ENCODE measurements at regions not wholly inside any gene's neighbourhood (a gene's known extent, or its start where the extent isn't known, plus 50 kb on each side); places are given as distances from the start of the nearest gene placed in this dataset.

DNA sequence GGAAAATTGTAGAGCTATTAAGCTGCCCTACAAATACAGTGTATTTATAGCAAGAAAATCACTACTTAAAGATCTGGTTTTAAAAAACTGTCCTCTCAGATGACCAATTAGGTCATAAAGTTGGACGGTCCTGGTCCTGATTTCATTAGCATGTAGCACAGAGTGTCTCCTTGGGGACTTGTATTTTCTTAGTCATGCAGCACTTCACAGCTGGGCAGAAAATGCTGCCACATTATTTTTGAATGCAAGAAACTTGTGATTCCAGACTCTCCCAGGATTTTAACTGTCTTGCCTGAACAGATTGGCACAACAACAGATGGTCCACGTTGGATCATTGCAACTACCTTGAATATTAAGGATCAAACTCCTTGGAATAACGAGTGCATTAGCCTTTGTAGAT lies 348.1 kb upstream of the SGCD start:
- peak; percentile 1 for DNase-seq (ENCODE audit: low read depth)
- H3K4me3 ChIP-seq (ENCODE audit: control insufficient read depth, low read depth, low read length), result no peak overlapping the region
- TF ChIP-seq, protein P1, sequence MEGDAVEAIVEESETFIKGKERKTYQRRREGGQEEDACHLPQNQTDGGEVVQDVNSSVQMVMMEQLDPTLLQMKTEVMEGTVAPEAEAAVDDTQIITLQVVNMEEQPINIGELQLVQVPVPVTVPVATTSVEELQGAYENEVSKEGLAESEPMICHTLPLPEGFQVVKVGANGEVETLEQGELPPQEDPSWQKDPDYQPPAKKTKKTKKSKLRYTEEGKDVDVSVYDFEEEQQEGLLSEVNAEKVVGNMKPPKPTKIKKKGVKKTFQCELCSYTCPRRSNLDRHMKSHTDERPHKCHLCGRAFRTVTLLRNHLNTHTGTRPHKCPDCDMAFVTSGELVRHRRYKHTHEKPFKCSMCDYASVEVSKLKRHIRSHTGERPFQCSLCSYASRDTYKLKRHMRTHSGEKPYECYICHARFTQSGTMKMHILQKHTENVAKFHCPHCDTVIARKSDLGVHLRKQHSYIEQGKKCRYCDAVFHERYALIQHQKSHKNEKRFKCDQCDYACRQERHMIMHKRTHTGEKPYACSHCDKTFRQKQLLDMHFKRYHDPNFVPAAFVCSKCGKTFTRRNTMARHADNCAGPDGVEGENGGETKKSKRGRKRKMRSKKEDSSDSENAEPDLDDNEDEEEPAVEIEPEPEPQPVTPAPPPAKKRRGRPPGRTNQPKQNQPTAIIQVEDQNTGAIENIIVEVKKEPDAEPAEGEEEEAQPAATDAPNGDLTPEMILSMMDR (conservative IDR thresholded peaks at IDR 0.05; ENCODE audit: control insufficient read depth, insufficient read depth, low read depth, low read length), result no peak

DNA sequence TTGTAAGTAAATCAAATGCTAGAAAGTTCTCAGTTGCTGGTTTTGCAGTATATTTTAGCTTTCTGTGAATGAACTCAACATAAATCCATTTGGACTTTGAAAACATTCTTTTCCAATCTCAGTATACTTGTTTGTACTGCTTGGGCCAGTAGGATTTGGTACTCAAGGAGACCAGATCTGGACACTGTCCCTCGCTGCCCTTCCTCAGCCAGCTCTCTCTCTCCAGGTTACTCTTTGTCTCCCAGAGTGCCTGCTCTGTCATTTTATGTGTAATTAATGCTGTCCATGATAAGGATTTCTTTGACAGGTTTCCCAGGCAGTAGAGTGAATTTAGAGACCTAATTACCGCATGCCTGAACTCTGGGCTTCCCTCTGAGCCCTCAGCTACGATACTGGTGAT lies 344.6 kb upstream of the SGCD start:
- H3K4me3 ChIP-seq (ENCODE audit: control insufficient read depth, low read depth, low read length), result no peak overlapping the region
- TF ChIP-seq, protein P1 (conservative IDR thresholded peaks at IDR 0.05; ENCODE audit: control insufficient read depth, insufficient read depth, low read depth, low read length), result no peak
- no peak for DNase-seq (ENCODE audit: low read depth)

DNA sequence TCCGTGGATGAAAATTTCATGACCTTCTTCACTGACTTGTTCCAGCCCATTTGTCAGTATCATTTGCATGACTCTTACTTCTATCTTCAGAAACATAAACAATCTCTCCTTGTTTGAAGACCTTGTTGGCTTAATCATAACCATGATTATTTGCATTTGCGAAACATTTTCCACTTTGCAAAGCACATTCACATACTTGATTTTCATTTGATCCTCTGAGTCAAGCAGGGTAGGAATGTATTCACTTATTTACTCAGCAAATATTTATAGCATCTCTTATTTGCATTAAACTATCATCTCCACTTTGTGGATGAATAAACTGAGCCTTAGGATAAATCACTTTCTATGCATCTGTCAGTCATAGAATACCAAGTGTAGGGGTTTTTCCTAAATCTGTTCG lies 343.0 kb upstream of the SGCD start:
- peak; percentile 23 for DNase-seq (ENCODE audit: low read depth)
- H3K4me3 ChIP-seq (ENCODE audit: control insufficient read depth, low read depth, low read length), result no peak overlapping the region
- TF ChIP-seq, protein P1 (conservative IDR thresholded peaks at IDR 0.05; ENCODE audit: control insufficient read depth, insufficient read depth, low read depth, low read length), result no peak

DNA sequence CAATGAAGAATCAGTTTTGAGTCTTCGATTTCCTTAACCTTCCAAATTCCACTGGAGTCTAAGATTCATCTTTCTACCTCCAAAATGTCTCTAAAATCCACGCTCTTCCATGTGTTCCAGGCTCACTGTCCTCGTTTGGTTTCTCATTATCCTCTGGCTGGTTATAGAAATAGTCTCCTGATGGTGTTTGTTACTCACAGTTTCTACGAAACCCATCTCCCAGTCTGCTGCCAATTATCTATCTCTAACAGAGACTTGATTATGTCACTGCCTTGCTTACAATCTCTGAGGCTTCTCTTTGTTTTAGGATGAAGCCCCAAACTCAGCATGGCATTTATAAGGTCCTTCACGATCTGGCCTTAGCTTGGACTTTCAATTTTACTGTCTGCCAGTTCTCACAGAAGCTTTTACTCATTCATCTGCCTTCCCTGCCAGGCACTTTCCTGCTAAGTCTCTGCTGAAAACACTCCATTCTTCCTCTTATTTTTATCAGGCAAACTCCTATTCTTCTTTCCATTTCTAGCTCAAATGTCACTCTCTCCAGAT lies 339.6 kb upstream of the SGCD start:
- TF ChIP-seq, protein P1 (conservative IDR thresholded peaks at IDR 0.05; ENCODE audit: control insufficient read depth, insufficient read depth, low read depth, low read length), result no peak
- H3K4me3 ChIP-seq (ENCODE audit: control insufficient read depth, low read depth, low read length), result no peak overlapping the region
- no peak for DNase-seq (ENCODE audit: low read depth)

DNA sequence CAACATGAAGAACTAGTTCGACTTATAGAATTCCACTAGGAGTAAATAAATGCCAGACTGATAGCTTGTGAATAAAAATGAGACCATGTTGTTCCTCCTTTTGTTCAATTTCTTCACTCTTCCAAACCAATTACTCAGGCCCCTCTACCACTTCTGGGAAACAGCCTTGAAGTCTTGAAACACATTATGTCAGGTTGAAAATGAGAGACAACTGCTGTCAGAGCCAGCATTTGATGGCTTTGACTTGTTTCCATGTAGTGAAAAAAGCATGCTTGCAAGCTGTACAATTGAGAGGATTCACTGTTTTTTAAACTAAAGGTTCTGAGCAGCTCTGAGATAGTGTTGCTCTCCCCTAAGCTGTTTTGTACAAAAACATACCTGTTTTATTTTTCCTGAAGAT lies 337.1 kb upstream of the SGCD start:
- TF ChIP-seq, protein P1 (conservative IDR thresholded peaks at IDR 0.05; ENCODE audit: control insufficient read depth, insufficient read depth, low read depth, low read length), result no peak

DNA sequence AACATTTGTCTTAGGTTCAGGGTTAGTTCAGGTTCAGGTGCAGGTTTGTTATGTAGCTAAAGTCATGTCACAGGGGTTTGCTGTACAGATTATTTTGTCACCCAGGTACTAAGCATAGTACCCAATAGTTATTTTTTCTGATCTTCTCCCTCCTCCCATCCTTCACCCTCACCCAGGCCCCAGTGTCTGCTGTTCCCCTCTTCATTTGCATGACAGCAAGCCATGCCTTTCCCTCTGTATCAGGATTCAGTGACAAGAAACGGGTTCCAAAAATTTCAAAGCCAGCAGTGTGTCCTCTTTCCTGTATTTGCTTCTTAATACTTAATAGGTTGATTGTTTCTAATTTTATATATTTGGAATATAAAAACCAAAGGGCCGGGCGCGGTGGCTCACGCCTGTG lies 330.8 kb upstream of the SGCD start:
- H3K4me3 ChIP-seq (ENCODE audit: control insufficient read depth, low read depth, low read length), result no peak overlapping the region
- no peak for DNase-seq (ENCODE audit: low read depth)
- TF ChIP-seq, protein P1 (conservative IDR thresholded peaks at IDR 0.05; ENCODE audit: control insufficient read depth, insufficient read depth, low read depth, low read length), result no peak

More for the DNA sequence above, 337.1 kb upstream of the SGCD start:
- no peak for DNase-seq (ENCODE audit: low read depth)
- H3K4me3 ChIP-seq (ENCODE audit: control insufficient read depth, low read depth, low read length), result no peak overlapping the region

DNA sequence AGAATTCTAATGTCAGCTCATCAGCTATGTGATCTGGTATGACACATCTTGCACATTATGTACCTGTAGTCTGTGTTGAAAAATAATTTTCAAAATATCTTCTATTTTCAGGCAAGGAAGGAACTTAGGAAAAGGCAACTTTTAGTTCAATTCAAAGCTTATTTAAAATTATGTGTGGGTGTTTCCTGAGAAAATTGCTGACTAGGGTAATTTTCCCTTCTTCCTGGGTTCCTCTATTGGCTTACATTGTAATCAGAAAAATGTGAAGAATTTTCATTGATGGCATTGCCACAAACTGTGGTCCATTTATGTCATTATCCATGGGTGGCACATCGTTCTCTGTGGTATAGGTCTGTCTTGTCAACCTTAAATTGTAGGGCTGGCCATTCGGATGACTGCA lies 328.7 kb upstream of the SGCD start:
- TF ChIP-seq, protein P1 (conservative IDR thresholded peaks at IDR 0.05; ENCODE audit: control insufficient read depth, insufficient read depth, low read depth, low read length), result no peak
- no peak for DNase-seq (ENCODE audit: low read depth)
- no peak overlapping the region for H3K4me3 ChIP-seq (ENCODE audit: control insufficient read depth, low read depth, low read length)
